GM12873 (cell line): ENCODE measurements at regions not wholly inside any gene's neighbourhood (a gene's known extent, or its start where the extent isn't known, plus 50 kb on each side); places are given as distances from the start of the nearest gene placed in this dataset.

Experiments
- TF ChIP-seq, protein P1 (sequence below): IDR thresholded peaks from 2 replicates; pipeline ENCODE4 v1.5.1; 2012; ENCODE audit warnings: low read depth, mild to moderate bottlenecking, moderate library complexity, low read length, control low read depth; ENCODE audit not compliant: insufficient read depth; ENCODE audit errors: missing control alignments

GRCh38 chr3:124486324-124486723 is 243.9 kb upstream of the UMPS start:
- TF ChIP-seq, protein P1, sequence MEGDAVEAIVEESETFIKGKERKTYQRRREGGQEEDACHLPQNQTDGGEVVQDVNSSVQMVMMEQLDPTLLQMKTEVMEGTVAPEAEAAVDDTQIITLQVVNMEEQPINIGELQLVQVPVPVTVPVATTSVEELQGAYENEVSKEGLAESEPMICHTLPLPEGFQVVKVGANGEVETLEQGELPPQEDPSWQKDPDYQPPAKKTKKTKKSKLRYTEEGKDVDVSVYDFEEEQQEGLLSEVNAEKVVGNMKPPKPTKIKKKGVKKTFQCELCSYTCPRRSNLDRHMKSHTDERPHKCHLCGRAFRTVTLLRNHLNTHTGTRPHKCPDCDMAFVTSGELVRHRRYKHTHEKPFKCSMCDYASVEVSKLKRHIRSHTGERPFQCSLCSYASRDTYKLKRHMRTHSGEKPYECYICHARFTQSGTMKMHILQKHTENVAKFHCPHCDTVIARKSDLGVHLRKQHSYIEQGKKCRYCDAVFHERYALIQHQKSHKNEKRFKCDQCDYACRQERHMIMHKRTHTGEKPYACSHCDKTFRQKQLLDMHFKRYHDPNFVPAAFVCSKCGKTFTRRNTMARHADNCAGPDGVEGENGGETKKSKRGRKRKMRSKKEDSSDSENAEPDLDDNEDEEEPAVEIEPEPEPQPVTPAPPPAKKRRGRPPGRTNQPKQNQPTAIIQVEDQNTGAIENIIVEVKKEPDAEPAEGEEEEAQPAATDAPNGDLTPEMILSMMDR, result peak; percentile 8

- TF ChIP-seq, protein P1, result no peak
Measured at GRCh38 chr3:124489506-124489905, 240.7 kb upstream of the UMPS start.

- TF ChIP-seq, protein P1, result no peak
Measured at GRCh38 chr3:124491098-124491497, 239.2 kb upstream of the UMPS start.

DNA sequence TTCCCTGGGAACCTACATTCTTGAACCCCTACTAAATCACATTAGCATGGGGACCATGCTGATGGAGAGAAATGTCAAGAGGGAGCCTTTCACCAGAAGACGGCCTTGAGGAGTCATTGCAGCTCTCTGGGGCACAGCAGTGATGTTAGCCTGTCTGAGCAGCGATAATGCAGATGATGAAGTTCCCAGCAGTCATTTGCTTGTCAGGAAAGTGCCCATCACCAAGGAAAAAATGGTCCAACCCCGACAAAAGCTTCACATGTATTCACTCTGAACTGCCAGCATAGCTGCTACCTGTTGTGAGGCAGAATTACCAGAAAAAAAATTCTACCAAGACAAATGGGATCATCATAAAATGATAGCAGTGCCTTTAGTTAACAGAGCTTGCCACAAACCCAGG is 238.4 kb upstream of the UMPS start:
- TF ChIP-seq, protein P1, result no peak

GRCh38 chr3:124492824-124493223 is 237.4 kb upstream of the UMPS start:
- TF ChIP-seq, protein P1, result peak; percentile 53

- TF ChIP-seq, protein P1, result no peak
Measured at GRCh38 chr3:124496061-124496460, 234.2 kb upstream of the UMPS start.

DNA sequence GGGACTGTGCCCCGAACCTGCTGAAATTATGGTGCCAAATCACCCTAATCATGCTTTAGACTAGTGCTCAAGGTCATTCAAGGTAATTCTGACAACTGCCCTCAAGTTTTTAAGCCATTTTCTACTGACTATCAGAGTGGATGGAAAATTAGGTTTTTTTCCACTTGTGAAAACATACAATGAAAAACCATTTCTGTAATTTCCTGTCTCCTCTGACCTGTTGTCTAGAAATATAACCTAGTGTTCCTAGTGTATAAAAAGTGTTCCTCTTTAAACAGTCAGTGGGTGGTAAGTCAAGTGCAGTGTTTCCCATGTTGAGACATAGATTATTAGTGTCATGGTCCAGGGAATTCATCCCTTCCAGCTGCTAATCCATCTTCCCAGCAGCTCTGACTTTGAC is 232.8 kb upstream of the UMPS start:
- TF ChIP-seq, protein P1, result no peak

DNA sequence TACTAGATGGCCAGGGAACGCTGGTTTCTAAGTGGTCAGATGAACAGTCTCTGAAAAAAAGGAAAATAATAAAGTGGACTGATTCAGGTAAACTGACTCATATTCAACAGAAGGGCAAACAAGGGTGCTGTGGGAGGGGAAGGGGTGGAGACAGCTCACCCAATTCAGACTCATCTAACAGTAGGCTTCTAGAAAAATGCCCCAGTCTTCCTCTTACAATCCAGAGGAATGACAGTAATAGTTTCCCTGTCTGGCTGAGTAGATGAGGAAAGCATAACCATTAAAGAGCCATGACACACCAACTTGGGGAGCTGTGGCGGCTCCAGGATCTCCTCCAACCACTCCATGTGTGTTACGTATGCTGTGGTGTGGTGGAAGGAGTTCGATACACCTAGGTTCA is 231.4 kb upstream of the UMPS start:
- TF ChIP-seq, protein P1, result no peak
